CD4-positive, alpha-beta T cell (primary cell): ENCODE measurements at regions not wholly inside any gene's neighbourhood (a gene's known extent, or its start where the extent isn't known, plus 50 kb on each side); places are given as distances from the start of the nearest gene placed in this dataset.

Source experiments
- ATAC-seq: fragments of 200-7000 bp; cut with Tn5 transposase; one replicate; pipeline ENCODE4 v1.10.0; 2022; ENCODE audit warnings: mild to moderate bottlenecking; ENCODE audit not compliant: poor library complexity
- CTCF ChIA-PET: fragments of 350-600 bp; sonication (Branson Sonifier 250); formaldehyde crosslinking; loops from one replicate; lab custom pipeline; 2021; ENCODE audit warnings: antibody characterized with exemption, inconsistent platforms; lab: Charles Lee
- POLR2A ChIA-PET: fragments of 350-600 bp; sonication (Branson Sonifier 250); formaldehyde crosslinking; loops from one replicate; lab custom pipeline; 2021; ENCODE audit warnings: antibody characterized with exemption, inconsistent platforms; lab: Charles Lee
- DNase-seq, 14 experiments: peaks; one replicate each; pipeline ENCODE4 v3.0.0-alpha.2; 2013 to 2020; ENCODE audit warnings: mixed read lengths in 2 of 14
- H3K27ac ChIP-seq, 2 donors: one replicate each; pipeline versions ENCODE4 v1.5.1 to v1.7.0; 2013; ENCODE audit warnings: low read length in 2 of 2, low read depth in 1 of 2, mild to moderate bottlenecking in 1 of 2
- H3K27me3 ChIP-seq, 2 experiments: 1 replicate in 1 of 2; 2 replicates in 1 of 2; pipeline versions ENCODE4 v1.6.1 to v1.7.0; 2013; ENCODE audit warnings: low read length in 2 of 2, control low read depth in 1 of 2, mild to moderate bottlenecking in 1 of 2, moderate library complexity in 1 of 2; ENCODE audit not compliant: insufficient read depth in 2 of 2, control insufficient read depth in 1 of 2
- H3K36me3 ChIP-seq: one replicate; pipeline ENCODE4 v1.6.1; 2013; ENCODE audit warnings: low read length, control low read depth; ENCODE audit not compliant: insufficient read depth
- H3K4me1 ChIP-seq: one replicate; pipeline ENCODE4 v1.6.1; 2013; ENCODE audit warnings: low read length, control low read depth; ENCODE audit not compliant: insufficient read depth
- H3K4me3 ChIP-seq: one replicate; pipeline ENCODE4 v1.5.1; 2013; ENCODE audit warnings: mild to moderate bottlenecking, low read length, moderate library complexity
- H3K9me3 ChIP-seq, 2 experiments: 1 replicate in 1 of 2; 2 replicates in 1 of 2; pipeline versions ENCODE4 v1.6.1 to v1.7.0; 2013; ENCODE audit warnings: low read length in 2 of 2, mild to moderate bottlenecking in 2 of 2, control low read depth in 1 of 2, moderate library complexity in 1 of 2; ENCODE audit not compliant: control insufficient read depth in 1 of 2, insufficient read depth in 1 of 2
- H3K27ac Mint-ChIP-seq: one replicate; pipeline ENCODE4 v1.8.0; 2020; ENCODE audit warnings: mixed read lengths
- H3K27me3 Mint-ChIP-seq: one replicate; pipeline ENCODE4 v1.8.0; 2021; ENCODE audit warnings: mixed read lengths
- H3K36me3 Mint-ChIP-seq: one replicate; pipeline ENCODE4 v1.8.0; 2021; ENCODE audit warnings: low read depth, mixed read lengths
- H3K4me1 Mint-ChIP-seq: one replicate; pipeline ENCODE4 v1.8.0; 2021; ENCODE audit warnings: low read depth, mixed read lengths
- H3K4me3 Mint-ChIP-seq: one replicate; pipeline ENCODE4 v1.8.0; 2020; ENCODE audit warnings: mild to moderate bottlenecking, mixed read lengths
- H3K9me3 Mint-ChIP-seq: one replicate; pipeline ENCODE4 v1.8.0; 2020; ENCODE audit warnings: mixed read lengths
- CTCF ChIP-seq: fragments of 200-600 bp; IDR thresholded peaks from one replicate; pipeline ENCODE4 v1.8.0; 2022; ENCODE audit warnings: antibody characterized with exemption, mild to moderate bottlenecking
- intact Hi-C, 2 experiments: fragments of 100-400 bp; cut with DNase I in 1 of 2; cut with micrococcal nuclease in 1 of 2; formaldehyde crosslinking; loops; one replicate each; pipeline versions ENCODE4 v1.15.1 to v1.9.0; 2023 to 2025; cut with DNase I, micrococcal nuclease

- no peaks in the 10 kb centered on the region for H3K27me3 ChIP-seq
- intact Hi-C loops = no loop called here
- no peak for TF ChIP-seq CTCF
- no peaks in the 10 kb centered on the region for H3K4me1 Mint-ChIP-seq
- H3K36me3 ChIP-seq = no peaks in the 10 kb centered on the region
- no peaks in the 10 kb centered on the region for H3K36me3 Mint-ChIP-seq
- no peaks in the 10 kb centered on the region for H3K27me3 Mint-ChIP-seq
- H3K9me3 ChIP-seq = no peaks in the 10 kb centered on the region
- peaks cover 7% of the 10 kb centered on the region for H3K9me3 Mint-ChIP-seq
- H3K27ac ChIP-seq = no peak overlapping the region
- no peak overlapping the region for H3K4me3 ChIP-seq
- ChIA-PET POLR2A (no interaction called here), CTCF (no interaction called here)
- DNase-seq (no peak), ATAC-seq (no peak)
- H3K27ac Mint-ChIP-seq = no peak overlapping the region
- no peaks in the 10 kb centered on the region for H3K4me1 ChIP-seq
- no peak overlapping the region for H3K4me3 Mint-ChIP-seq
These were observed 871.6 kb upstream of the MDGA2 start for GRCh38 chr14:48546996-48547395.

- Mint-ChIP-seq H3K27ac (no peak overlapping the region), H3K9me3 (no peaks in the 10 kb centered on the region), H3K4me3 (no peak overlapping the region), H3K4me1 (no peaks in the 10 kb centered on the region), H3K36me3 (no peaks in the 10 kb centered on the region), H3K27me3 (no peaks in the 10 kb centered on the region)
- no peaks in the 10 kb centered on the region for H3K4me1 ChIP-seq
- H3K27ac ChIP-seq = no peak overlapping the region
- CTCF ChIA-PET = no interaction called here
- no peak overlapping the region for H3K4me3 ChIP-seq
- no peaks in the 10 kb centered on the region for H3K9me3 ChIP-seq
- intact Hi-C loops = no loop called here
- no peak for DNase-seq
- no peaks in the 10 kb centered on the region for H3K27me3 ChIP-seq
- no peak for TF ChIP-seq CTCF
- no peak for ATAC-seq
- H3K36me3 ChIP-seq = no peaks in the 10 kb centered on the region
- POLR2A ChIA-PET = no interaction called here
These were observed 862.2 kb upstream of the MDGA2 start for GRCh38 chr14:48537600-48537999.

GRCh38 chr14:48536318-48536717 is 860.9 kb upstream of the MDGA2 start:
- intact Hi-C loops = no loop called here
- ChIA-PET CTCF (no interaction called here), POLR2A (no interaction called here)
- no peak overlapping the region for H3K4me3 Mint-ChIP-seq
- no peak for TF ChIP-seq CTCF
- H3K9me3 Mint-ChIP-seq = no peaks in the 10 kb centered on the region
- H3K27me3 Mint-ChIP-seq = no peaks in the 10 kb centered on the region
- no peaks in the 10 kb centered on the region for H3K36me3 ChIP-seq
- no peak overlapping the region for H3K27ac ChIP-seq
- ATAC-seq = no peak
- no peak for DNase-seq
- H3K36me3 Mint-ChIP-seq = no peaks in the 10 kb centered on the region
- H3K27me3 ChIP-seq = no peaks in the 10 kb centered on the region
- no peak overlapping the region for H3K4me3 ChIP-seq
- no peaks in the 10 kb centered on the region for H3K4me1 ChIP-seq
- H3K4me1 Mint-ChIP-seq = no peaks in the 10 kb centered on the region
- no peaks in the 10 kb centered on the region for H3K9me3 ChIP-seq
- H3K27ac Mint-ChIP-seq = no peak overlapping the region
